IPS-18c (cell line): ENCODE measurements at regions not wholly inside any gene's neighbourhood (a gene's known extent, or its start where the extent isn't known, plus 50 kb on each side); places are given as distances from the start of the nearest gene placed in this dataset.

ENCODE experiments used
- H3K4me3 ChIP-seq: 2 replicates; pipeline ENCODE4 v1.7.0; 2013; ENCODE audit warnings: low read depth, mild to moderate bottlenecking, low read length, moderate library complexity; ENCODE audit not compliant: insufficient read depth
- H3K9me3 ChIP-seq: one replicate; pipeline ENCODE4 v1.6.1; 2013; ENCODE audit warnings: mild to moderate bottlenecking, low read length, moderate library complexity; ENCODE audit not compliant: control insufficient read depth, insufficient read depth

GRCh38 chr9:23379842-23380241 is 446.2 kb downstream of the ELAVL2 start:
- Histone ChIP-seq H3K9me3 (peaks cover 4% of the 10 kb centered on the region), H3K4me3 (no peak overlapping the region)

GRCh38 chr9:23380821-23381220 is 445.2 kb downstream of the ELAVL2 start:
- H3K4me3 ChIP-seq, result no peak overlapping the region
- peaks cover 4% of the 10 kb centered on the region for H3K9me3 ChIP-seq

- H3K4me3 ChIP-seq, result no peak overlapping the region
- peaks cover 4% of the 10 kb centered on the region for H3K9me3 ChIP-seq
Observed at GRCh38 chr9:23382418-23382817, 443.6 kb downstream of the ELAVL2 start.

- Histone ChIP-seq H3K9me3 (no peaks in the 10 kb centered on the region), H3K4me3 (no peak overlapping the region)
Observed at GRCh38 chr9:23394189-23394588, 431.9 kb downstream of the ELAVL2 start.

GRCh38 chr9:23408874-23409273 is 417.2 kb downstream of the ELAVL2 start:
- no peak overlapping the region for H3K4me3 ChIP-seq
- no peaks in the 10 kb centered on the region for H3K9me3 ChIP-seq

GRCh38 chr9:23412046-23412445 is 414.0 kb downstream of the ELAVL2 start:
- H3K4me3 ChIP-seq, result no peak overlapping the region
- H3K9me3 ChIP-seq, result no peaks in the 10 kb centered on the region

- H3K4me3 ChIP-seq, result no peak overlapping the region
- no peaks in the 10 kb centered on the region for H3K9me3 ChIP-seq
Observed at GRCh38 chr9:23412458-23412857, 413.6 kb downstream of the ELAVL2 start.

GRCh38 chr9:23413541-23413940 is 412.5 kb downstream of the ELAVL2 start:
- Histone ChIP-seq H3K9me3 (no peaks in the 10 kb centered on the region), H3K4me3 (no peak overlapping the region)

- no peaks in the 10 kb centered on the region for H3K9me3 ChIP-seq
- H3K4me3 ChIP-seq, result no peak overlapping the region
Observed at GRCh38 chr9:23423999-23424398, 402.0 kb downstream of the ELAVL2 start.

- H3K4me3 ChIP-seq, result no peak overlapping the region
Observed at GRCh38 chr9:23426144-23426543, 399.9 kb downstream of the ELAVL2 start.

GRCh38 chr9:23431459-23431858 is 394.6 kb downstream of the ELAVL2 start:
- Histone ChIP-seq H3K9me3 (no peaks in the 10 kb centered on the region), H3K4me3 (no peak overlapping the region)

More at GRCh38 chr9:23426144-23426543, 399.9 kb downstream of the ELAVL2 start:
- H3K9me3 ChIP-seq, result no peaks in the 10 kb centered on the region

GRCh38 chr9:23434654-23435053 is 391.4 kb downstream of the ELAVL2 start:
- Histone ChIP-seq H3K4me3 (no peak overlapping the region), H3K9me3 (no peaks in the 10 kb centered on the region)

GRCh38 chr9:23438299-23438907 is 387.6 kb downstream of the ELAVL2 start:
- H3K9me3 ChIP-seq, result no peaks in the 10 kb centered on the region
- no peak overlapping the region for H3K4me3 ChIP-seq

GRCh38 chr9:23441275-23441674 is 384.8 kb downstream of the ELAVL2 start:
- H3K4me3 ChIP-seq, result no peak overlapping the region

GRCh38 chr9:23444658-23445057 is 381.4 kb downstream of the ELAVL2 start:
- H3K9me3 ChIP-seq, result no peaks in the 10 kb centered on the region
- H3K4me3 ChIP-seq, result no peak overlapping the region

More at GRCh38 chr9:23441275-23441674, 384.8 kb downstream of the ELAVL2 start:
- no peaks in the 10 kb centered on the region for H3K9me3 ChIP-seq

GRCh38 chr9:23447166-23447565 is 378.9 kb downstream of the ELAVL2 start:
- Histone ChIP-seq H3K9me3 (no peaks in the 10 kb centered on the region), H3K4me3 (no peak overlapping the region)

GRCh38 chr9:23447944-23448343 is 378.1 kb downstream of the ELAVL2 start:
- H3K9me3 ChIP-seq, result no peaks in the 10 kb centered on the region

GRCh38 chr9:23451802-23452418 is 374.1 kb downstream of the ELAVL2 start:
- no peaks in the 10 kb centered on the region for H3K9me3 ChIP-seq

More at GRCh38 chr9:23447944-23448343, 378.1 kb downstream of the ELAVL2 start:
- H3K4me3 ChIP-seq, result no peak overlapping the region

GRCh38 chr9:23464275-23464674 is 361.8 kb downstream of the ELAVL2 start:
- no peaks in the 10 kb centered on the region for H3K9me3 ChIP-seq

More at GRCh38 chr9:23451802-23452418, 374.1 kb downstream of the ELAVL2 start:
- no peak overlapping the region for H3K4me3 ChIP-seq

More at GRCh38 chr9:23464275-23464674, 361.8 kb downstream of the ELAVL2 start:
- no peak overlapping the region for H3K4me3 ChIP-seq
